Epidermal melanocyte (primary cell): ENCODE measurements at regions not wholly inside any gene's neighbourhood (a gene's known extent, or its start where the extent isn't known, plus 50 kb on each side); places are given as distances from the start of the nearest gene placed in this dataset.
"Not testable (repeated sequence)": the region's sequence is repeated elsewhere in the genome, so short reads cannot be mapped to it uniquely, and the experiment has no call there.

Source experiments
- DNase-seq: peaks from one replicate; pipeline ENCODE4 v3.0.0; 2011; ENCODE audit warnings: low spot score; ENCODE audit not compliant: insufficient read length

GRCh38 chrX:39690541-39691415 is 407.0 kb downstream of the BCOR start:
- no peak for DNase-seq

DNA sequence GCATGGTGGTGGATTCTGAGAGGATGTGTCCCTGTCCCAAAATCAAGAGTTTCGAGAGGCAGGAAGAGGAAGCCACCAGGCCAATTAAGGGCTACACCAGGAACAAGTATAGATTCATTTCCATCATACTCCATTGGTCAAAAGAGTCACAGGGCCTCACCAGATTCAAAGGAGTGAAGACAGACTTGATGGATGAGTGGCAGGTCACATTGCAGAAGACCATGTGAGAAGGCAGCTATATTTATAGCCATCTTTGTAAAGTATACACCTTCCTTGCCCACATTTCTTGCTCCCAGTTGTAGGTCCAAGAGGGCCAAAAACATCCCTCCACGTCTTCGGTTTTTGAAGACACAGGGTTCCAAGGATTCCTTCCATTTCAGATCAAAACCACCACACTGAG is 406.0 kb downstream of the BCOR start:
- DNase-seq = no peak

DNA sequence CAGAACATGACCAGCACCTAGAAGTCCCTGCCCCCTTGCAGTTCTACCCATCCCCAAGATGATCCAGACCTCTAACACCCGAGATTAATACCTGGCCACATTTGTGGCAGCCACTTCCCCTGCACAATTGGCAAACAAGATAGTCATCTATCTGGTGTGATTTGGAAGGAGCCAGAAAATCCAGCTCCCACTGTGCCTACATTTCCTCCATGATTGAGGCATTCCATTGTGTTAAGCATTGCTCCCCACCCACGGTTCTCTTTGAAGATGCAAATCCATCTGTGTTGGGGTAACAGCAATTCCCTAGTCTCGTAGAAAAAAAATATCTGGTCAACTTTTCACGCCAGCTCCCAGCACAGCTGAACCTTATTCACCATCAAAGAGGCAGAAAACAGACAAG is 405.0 kb downstream of the BCOR start:
- DNase-seq = no peak

DNA sequence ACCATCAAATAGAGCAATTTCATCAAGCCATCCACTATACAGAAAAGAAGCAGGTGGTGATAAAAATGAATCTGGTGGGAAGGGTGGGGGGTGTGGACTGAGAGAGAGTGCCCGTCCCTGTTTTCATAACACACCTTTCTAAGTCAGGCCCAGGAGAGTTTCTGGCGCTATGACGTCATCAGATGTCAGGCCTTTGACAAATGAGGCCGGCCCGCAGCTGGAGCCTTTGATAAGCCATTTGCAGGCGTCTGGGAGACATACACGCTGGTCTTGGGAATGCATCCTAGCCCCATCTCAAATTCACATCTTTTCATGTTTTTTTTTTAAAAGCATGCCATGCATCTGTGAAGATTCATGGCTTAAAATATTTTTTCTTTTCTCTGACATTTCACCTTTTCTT is 404.5 kb downstream of the BCOR start:
- DNase-seq = no peak

- DNase-seq = not testable (repeated sequence)
Measured at GRCh38 chrX:39702636-39703035, 395.1 kb downstream of the BCOR start.

- DNase-seq = no peak
Measured at GRCh38 chrX:39703307-39703706, 394.5 kb downstream of the BCOR start.

GRCh38 chrX:39704590-39704989 is 393.2 kb downstream of the BCOR start:
- DNase-seq = no peak

DNA sequence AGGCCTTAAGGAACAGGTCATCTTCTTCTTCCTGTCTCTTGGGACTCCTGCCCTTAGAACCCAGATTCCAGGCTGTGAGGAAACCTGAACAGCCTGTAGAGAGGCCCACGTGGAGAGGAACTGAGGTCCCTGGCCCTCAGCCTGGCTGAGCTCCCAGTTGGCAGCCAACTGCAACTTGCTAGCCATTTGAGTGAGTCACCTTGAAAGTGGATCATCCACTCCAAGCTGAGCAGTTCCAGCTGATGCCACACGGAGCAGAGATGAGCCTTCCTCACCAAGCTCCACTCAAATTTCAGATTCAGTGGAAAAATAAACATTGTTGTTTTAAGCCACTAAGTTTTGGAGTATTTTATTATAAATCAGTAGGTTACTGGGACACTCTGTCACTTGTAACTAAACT is 392.5 kb downstream of the BCOR start:
- DNase-seq = no peak

DNA sequence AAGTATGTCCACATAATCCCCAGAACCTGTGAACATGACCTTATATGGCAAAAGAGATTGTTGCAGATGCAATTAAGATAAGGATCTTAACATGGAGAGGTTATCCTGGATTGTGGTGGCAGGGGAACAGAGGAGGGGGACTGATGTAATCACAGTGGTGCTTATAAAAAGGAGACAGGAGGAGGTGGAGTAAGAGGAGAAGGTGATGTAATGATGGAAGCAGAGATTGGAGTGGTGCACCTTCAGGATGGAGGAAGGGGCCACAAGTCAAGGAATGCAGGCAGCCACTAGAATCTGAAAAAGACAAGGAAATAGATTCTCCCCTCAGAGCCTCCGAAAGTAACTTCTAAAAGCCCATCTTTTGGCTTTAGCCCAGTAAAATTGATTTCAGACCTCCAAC is 388.4 kb downstream of the BCOR start:
- DNase-seq = no peak

- DNase-seq = no peak
Measured at GRCh38 chrX:39709812-39710211, 387.9 kb downstream of the BCOR start.

DNA sequence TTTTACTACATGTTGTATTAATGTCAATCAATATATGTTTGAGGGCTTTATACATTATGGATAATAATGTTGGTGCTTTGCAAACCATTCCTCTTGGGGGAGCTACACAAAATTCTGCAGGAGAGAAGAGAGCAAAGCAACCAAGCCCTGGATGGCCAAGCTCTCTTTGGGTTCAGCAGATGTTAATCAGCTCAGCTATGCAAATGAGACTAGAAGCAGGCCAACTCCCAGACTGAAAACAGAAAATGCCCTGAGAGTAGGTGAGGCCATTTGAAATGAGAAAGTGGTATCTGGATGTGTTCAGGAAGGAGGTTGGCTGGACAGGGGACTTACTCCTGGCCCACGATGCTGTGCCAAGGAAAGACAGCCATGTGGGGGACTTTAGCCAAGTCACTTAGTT is 387.0 kb downstream of the BCOR start:
- no peak for DNase-seq

GRCh38 chrX:39714471-39714870 is 383.3 kb downstream of the BCOR start:
- no peak for DNase-seq

DNA sequence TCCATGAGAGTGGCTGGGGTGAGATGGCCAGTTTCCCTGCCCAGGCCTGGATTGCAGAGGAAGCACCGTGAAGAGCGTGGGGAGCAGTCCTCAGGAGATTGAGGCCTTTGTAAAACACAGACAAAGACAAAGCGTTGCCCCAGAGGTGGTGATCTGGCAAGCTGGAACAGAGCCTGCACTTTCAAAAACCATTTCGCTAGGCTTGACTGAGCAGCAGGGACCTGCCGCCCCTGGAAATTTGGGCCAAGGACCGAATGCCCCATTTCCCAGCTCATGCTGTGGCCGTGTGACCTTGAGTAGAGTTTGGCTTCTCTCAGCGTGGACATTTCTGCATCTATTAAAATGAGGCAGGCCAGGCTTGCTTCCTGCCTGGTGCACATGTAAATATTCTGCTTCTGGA is 381.4 kb downstream of the BCOR start:
- DNase-seq = no peak

- no peak for DNase-seq
Measured at GRCh38 chrX:39716802-39717540, 380.8 kb downstream of the BCOR start.

DNA sequence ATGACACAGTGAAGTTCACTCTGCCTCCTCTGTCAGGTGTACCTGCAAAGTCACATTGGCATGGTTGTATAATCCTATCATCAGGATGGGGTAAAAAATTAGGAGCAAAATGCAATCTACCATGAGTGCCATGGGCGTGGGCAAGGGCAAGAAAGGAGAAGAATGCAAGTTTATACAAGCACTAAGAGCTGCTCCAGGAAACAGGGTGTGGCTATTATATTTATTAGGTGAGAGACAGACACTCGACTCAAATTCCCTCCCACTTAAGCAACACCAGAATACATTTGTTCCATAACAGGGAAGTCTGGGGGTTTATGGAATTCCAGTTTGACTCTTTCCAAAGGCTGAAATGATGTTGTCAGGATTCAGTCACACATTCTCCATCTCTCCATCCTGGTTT is 378.8 kb downstream of the BCOR start:
- no peak for DNase-seq

DNA sequence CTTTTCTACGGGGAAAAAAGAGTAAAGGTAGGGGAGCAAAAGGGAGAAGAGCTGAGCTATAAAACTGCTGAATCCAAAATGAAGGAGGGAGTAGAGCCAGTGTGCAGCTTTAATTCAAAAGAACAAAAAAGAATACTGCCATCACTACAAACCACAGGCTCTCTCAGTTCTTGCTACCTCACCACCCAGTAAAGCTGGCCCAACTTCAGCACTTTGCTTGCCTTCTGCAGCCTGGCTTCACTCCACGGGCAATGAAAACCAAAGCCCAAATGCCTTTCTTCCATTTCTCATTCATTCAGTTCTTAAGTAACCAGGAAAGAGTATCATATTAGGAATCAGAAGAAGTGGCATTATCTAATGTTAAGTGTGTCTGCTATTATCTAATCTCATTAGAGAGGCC is 376.8 kb downstream of the BCOR start:
- DNase-seq = no peak

DNA sequence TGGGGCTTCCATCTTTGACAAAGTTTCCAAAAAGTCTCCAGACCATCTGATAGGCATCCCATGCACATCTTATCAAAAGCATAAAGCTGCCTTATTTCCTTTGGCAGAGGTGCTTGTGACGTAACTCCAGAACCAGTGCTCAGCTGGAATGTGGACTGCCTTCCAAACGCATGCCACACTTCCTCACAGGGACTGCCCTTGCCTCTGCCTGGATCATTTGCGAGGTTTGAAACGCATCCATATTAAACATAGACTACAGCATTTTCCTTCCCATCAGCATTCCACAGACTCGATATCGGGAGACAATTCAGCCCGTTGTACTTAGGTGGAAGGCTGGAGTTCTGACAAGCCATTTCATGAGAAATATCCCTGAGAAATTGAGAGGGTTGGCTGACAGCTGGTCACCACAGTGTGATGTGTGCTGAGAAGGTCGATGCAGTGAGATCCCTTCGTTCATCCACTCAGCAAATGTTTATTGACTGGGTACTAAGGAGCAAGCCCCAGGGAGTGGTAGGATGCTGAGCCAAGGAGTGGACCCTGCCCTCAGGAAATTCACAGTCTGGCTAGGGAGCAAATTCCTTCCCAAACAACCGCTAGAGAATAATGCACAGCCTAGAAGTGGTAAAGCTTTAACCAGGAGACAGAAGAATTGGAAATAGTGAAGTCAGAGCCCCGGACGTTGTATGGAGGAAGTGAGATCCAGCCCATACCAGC is 376.0 kb downstream of the BCOR start:
- DNase-seq = no peak

DNA sequence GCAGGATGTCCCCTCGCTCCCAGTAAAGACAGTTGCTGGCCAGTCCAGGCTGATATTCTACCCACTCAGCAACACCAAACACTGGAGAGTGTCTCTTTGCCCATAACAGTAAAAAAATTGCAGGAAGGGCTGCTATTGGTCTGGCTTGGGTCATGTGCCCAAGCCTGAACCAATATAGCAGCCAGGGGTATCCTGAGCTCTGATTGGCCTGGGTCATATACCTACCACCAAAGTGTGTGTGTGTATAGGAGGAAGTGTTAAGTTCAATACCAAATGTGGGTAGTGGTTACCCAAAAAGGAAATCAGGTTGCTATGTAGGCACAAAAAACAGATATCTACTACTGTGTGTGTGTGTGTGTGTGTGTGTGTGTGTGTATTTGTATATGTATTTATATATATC is 373.2 kb downstream of the BCOR start:
- no peak for DNase-seq

DNA sequence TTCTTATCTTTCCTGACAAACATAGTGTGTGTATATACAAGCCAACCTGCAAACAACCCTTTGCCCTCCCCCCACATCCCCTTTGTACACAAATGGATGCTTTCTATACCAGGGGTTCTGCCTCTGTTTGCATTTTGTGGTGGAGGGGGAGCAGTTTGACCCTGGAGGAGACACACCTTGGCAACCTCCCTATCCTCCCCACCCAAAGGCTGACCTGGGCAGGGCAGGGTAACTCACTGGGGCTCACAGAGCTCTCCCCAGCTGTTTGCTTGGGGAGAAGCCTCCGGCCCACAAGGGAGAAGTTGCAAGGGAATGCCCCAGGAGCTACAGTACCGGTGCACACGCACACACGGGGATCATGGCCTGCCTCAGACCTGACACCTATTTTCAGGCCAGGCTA is 372.6 kb downstream of the BCOR start:
- DNase-seq = no peak

DNA sequence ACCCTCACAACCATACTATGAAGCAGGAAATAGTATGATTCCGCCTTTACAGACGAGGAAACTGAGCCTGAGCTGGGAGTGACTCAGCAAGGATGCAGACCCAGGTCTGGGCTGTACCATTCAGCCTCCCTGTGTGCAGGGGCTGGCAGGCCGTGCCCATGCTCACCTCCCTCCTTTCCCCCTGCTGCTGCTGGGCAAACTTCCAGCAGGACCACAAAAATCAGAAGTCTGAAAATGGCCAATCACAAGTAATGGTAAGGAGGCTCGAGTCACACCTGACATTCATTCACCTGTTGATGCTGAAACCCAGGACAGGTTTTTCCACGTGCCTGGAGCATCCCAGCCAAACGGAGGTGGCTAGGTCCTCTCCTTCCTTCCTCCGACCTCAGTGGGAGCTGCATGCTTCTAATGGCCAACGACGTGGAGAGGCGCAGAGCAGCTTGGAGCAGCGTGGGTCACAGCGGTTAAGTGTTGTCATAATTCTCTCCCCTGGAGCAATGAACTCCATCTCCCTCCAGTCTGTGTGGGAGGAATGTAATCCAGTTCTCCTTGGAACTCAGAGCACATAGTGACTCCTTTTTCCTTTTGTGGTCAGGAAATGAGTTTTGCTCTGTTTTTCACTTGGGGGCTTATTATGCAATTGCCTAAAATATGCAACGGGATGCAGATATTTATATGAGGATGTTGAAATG is 371.7 kb downstream of the BCOR start:
- peak; percentile 38 for DNase-seq

- DNase-seq = no peak
Measured at GRCh38 chrX:39726771-39727170, 371.0 kb downstream of the BCOR start.

DNA sequence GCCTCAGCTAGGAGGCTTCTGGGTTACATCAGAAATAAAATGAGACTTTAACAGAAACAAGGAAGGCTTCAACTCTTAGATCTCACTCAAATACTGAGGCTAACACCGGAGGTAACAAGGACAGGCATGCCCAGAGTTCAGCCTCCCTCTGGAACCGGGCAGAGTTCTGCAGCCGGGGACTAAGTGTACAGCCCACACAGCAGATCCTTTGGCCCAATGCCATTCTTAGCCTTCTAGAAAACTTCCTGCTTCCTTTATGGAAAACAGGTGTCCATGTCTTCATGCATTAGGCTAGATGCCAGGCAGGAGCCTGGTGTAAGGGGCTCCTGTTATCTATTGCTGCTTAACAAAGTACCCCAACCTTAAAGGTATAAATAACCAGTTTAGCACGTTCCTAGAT is 369.7 kb downstream of the BCOR start:
- DNase-seq = no peak
